Stimulated activated CD8-positive, alpha-beta memory T cell treated with anti-CD3 and anti-CD28 coated beads, Interleukin-4, amount 100 ng/mL, for 48 hours (primary cell): ENCODE measurements at regions not wholly inside any gene's neighbourhood (a gene's known extent, or its start where the extent isn't known, plus 50 kb on each side); places are given as distances from the start of the nearest gene placed in this dataset.

Experiments
- DNase-seq: peaks from one replicate; pipeline ENCODE4 v3.0.0-alpha.2; 2020

DNA sequence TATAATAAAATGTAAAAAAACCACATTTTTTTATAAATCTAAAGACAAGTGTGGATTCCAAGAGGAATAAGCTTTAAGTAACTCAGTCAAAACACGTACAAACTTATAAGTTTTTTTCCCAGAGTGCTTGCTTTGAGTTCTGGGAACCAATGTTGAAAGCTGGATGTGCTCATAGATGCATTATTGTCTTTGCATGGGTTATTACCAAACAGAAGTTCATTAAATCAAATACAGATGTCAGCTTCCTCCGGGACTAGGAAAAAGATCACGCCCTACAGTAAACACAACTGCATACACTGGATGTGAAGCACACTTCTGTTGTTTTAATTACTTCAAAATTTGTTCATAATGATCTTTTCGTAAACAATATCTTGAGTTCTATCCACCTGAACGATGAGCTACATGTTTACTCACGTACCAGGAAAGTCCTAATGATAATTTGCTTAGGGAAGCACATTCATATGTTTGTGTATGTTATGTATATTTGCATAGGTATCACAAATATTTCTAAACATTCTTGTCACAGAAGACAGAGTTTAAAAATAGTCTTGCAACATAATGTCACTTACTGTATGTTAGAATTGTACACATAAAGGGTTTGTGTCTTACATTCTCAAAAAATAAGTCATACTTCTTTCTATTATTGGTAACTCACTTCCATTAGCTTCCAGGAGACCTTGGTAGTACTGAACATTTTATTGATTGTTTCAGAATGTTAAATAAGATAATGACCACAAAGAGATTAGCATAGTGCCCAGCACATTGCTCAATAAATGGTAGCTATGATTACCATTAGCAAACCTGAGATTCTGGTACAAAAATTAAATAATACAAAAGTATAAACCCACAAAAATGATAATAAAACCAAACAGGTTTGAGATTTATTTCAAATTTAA is 427.4 kb downstream of the CETN3 start:
- DNase-seq, result no peak

DNA sequence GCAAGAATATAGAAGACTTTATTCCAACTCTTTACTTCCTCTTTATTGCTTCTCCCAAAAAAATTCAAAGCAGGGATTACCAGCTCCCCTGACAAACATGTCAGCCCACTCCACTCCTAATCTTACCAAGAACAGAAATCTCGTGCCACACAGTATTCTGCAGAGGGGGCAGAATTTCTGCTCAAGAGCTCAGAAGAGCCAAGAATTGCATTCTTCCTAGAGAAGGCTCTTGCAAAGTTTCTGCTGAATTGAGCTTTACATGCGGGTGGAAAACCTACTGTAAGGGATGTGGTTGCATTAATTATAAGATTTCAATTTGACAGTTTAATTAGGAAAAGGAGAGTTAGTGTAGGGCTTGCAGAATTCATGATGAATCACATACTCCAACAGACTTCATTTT is 428.5 kb downstream of the CETN3 start:
- DNase-seq, result no peak

DNA sequence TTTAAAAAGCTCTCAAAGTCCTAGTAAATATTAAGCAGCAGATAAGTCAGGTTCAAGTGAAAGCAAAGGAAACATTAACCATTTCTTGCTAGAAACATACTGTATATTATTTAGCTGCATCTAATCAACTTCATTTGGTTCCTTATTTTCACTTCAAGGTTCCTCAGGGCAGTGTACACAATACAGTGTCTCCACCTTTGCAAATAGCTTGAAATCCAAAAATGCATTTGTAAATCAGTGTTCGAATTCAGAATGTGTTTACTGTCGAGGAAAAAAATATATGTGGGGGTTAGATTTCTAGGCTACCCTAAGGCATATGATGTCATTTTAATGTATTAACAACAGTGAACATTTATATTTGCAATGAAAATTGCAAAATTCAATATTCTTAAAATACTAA is 436.0 kb downstream of the CETN3 start:
- DNase-seq, result no peak

DNA sequence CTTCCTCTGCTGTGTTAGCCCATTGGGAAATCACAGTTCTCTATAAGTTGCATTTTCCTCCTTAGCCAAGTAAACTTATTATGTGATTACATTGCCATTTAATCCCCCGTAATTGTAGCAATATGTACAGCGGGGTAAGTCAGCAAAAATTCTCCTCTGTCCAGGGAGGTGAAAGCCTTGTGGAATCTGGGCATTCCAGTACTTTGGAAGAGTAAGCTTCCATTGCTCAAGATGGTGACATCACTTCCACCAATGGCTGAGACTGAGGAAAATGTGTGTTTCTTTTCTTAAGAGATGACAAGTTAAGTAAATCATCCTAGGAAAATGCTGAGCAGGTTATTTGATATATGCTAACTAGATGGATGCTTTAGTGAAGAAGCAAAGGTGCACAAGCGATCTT is 436.7 kb downstream of the CETN3 start:
- DNase-seq, result no peak

DNA sequence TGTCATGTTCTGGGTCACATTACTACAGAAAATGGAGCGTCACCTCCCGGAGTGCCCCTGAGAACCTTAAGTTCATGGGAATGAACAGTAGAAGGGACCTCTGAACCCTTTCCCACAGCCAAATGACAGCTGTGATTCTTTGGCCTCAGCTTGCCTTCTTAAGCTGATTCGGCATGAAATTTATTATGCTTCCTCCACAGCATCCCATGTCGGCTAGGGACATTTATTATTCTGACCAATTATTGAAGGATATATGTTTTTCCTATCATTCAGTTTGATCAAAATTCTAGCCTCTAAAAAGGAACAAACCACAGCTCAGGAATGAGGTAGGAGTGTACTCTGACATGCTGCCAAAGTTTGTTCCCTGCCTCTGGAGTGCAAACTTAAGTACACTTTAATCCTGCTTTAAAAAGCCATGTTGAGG is 440.6 kb downstream of the CETN3 start:
- no peak for DNase-seq

DNA sequence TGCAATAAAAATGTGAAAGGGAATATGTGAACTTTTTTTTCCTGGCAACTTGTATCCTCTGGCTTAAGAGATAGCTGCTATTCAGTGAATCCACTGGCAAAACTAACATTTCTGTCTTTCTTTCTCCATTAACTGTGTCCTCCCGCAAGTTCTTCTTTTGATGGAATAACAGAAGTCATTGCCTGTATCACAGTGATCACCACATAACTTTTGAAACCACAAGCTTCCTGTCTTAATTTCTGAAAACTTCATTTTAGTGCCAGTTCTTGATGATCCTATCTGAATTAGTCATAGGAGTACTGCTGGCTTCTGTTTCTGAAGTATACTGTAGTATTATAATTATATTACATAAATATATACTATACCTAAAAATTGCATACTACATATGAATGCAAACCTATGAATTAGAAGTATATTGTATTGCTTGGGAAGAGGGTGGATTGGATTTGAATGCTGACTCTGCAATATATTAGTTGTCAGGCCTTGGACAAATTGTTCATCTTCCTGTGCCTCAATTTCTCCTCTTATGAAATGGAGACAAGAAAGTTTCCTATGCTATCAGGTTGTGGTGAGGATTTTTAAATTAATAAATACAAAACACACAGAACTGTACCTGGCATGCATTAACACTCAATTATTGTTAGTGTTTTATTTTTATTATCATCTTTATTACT is 441.6 kb downstream of the CETN3 start:
- no peak for DNase-seq

DNA sequence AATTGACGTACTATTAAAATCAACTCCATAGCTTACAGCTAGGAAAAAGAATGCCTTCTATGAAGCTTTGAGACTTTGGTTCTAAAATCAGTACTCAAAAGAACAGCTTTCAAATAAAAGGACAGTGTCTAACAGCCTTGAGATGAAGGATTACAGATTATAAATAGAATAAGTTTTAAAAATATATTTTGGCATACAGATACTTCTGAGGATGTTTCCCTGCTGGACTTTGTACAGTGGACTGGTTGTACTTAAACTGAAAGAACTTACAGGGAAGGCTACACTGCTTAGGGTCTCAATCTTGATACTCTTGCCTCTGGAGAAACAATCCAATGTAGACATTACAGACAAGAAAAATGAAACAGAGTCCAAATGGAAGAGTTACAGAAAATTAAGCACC is 452.7 kb downstream of the CETN3 start:
- DNase-seq, result no peak

GRCh38 chr5:89954916-89955315 is 454.6 kb downstream of the CETN3 start:
- DNase-seq, result no peak

DNA sequence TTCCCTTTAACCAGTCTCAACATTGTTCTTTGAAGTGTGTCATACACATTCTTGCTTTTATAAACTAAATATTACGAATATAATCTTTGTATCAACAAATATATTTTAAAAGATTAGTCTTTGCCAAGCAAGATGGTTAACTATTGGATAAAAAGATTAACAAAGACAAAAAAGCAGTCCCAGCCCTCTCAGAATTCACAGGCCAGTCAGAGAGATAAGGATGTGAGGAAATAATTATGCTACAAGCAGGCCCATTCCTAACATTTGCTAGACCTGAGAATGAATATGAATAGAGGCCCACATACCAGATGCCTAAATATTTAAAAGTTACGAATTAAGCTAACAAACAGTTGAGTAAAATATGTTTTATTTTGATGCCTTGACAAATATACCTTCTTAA is 457.7 kb downstream of the CETN3 start:
- no peak for DNase-seq

DNA sequence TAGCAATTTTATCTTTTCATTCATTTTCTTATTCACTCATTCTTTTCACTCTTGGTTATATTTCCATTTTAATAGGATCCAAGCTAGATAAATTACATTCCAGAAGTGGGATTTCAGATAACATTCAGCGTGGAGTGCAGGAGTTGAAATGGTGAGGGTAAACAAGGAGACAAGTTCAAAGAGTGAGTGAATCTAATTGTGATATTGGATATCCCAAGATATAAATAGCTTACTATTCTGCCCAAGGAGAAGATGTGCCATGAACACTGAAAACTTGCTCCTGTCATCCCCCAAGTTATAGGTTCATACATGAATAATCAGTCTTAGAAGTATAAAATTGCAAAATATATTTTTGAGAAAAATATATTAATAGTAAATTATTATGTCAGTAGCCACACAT is 459.3 kb downstream of the CETN3 start:
- DNase-seq, result no peak

GRCh38 chr5:89948977-89949376 is 460.6 kb downstream of the CETN3 start:
- DNase-seq, result no peak

DNA sequence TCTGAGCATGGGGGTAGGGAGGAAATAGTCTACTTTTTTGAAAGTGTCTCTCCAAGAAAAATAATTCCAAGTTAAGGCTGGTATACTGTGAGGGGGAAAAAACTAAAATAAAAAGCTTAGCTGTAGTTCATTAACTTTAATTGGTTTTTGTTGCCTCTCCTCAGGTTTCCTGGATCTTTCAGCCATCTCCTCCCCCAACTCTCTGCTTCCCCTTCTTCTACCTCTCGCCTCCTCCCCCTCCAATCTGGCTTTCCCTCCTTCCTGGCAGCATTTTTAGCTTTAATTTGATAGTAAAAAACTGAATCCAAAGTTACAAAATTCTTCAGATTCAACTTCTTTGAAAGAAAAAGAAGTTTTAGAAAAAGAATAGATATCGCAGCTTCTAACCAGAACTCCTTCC is 462.6 kb downstream of the CETN3 start:
- no peak for DNase-seq

- DNase-seq, result no peak
These were observed 463.0 kb downstream of the CETN3 start for GRCh38 chr5:89946508-89946907.

GRCh38 chr5:89942171-89942570 is 467.4 kb downstream of the CETN3 start:
- DNase-seq, result no peak

GRCh38 chr5:89936576-89936975 is 473.0 kb downstream of the CETN3 start:
- DNase-seq, result no peak

GRCh38 chr5:89934069-89934468 is 475.5 kb downstream of the CETN3 start:
- DNase-seq, result no peak

- DNase-seq, result no peak
These were observed 476.8 kb downstream of the CETN3 start for GRCh38 chr5:89932771-89933181.

- DNase-seq, result no peak
These were observed 478.8 kb downstream of the CETN3 start for GRCh38 chr5:89930591-89931392.

DNA sequence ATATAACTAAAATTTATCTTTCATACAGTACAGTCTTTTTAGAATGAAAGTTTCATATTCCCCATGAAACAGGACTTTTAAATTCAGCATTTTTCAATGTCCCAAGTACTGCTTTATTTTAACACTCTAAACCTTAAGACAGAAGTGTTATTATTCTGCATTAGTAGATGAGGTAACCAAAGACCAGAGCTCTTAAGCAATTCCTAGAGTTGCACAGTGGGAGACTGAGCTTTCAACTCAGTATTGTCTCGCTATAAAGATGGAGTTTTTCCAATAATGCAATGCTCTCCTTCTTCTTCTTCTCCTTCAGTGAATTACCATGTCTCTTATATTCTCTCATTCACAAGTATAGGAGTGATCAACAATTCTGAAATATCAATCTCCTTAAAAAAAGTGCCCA is 479.7 kb downstream of the CETN3 start:
- DNase-seq, result no peak

DNA sequence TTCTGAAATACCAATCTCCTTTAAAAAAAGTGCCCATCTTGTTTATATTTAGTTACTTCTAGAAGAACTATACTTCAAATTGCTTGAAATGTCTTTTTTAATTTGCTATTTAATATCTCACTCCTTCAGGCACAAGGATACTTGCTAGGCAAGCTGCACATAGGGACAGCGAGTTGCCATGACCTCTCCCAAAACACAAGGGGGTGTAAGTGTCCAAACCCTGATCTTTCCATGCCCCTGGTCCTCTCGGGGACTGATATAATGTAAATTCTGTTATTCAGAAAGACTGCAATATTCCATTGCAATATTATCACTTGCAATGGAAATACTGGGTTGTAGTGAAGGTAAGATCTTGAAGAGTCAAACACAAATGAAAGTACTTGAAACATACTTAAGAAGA is 480.4 kb downstream of the CETN3 start:
- no peak for DNase-seq

DNA sequence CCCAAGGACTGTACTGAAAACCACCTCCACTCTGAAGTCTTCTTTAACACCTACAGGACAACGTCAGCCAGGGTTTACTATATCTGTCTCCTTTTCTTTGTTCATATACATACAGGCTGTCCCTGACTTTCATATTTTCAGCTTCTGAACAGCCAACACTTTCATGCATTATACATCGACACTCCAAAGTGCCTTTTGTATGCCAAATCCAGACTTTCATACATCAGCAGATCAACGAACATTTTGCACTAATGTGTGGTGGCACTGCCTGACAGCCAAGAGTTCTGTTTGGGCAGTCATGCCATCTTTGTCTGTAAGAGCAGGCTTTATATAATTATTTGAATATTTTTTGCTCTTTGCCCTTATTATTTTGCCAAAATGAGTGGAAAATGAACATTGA is 487.4 kb downstream of the CETN3 start:
- DNase-seq, result no peak

DNA sequence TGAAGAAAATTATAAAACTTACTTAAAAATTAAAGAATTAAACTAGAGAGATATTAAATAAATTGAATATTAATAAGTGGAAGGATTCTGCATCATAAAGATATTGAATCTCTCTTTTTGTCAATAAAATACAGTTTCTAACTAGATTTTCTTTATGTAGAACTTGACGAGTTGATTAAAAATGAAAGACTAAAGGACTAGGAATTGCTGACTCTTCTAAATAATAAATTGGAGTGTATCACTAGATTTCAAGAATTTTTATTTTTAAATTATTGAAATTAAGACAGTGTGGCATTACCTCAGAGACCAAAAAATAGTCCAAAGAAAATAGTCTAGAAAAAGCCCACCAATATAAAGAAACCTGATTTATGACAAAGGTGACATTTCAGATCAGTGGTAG is 492.4 kb downstream of the CETN3 start:
- DNase-seq, result no peak

- DNase-seq, result no peak
These were observed 493.4 kb downstream of the CETN3 start for GRCh38 chr5:89916131-89916530.

GRCh38 chr5:89908876-89909275 is 500.7 kb downstream of the CETN3 start:
- DNase-seq, result no peak
